Neural cell (in vitro differentiated cells): ENCODE measurements at regions not wholly inside any gene's neighbourhood (a gene's known extent, or its start where the extent isn't known, plus 50 kb on each side); places are given as distances from the start of the nearest gene placed in this dataset.

Experiments
- H2AFZ ChIP-seq: fragments of 200-600, 300-800 bp; sonication (generic), shearing (Covaris generic); 2 replicates; pipeline ENCODE4 v1.6.0; 2014; ENCODE audit warnings: low read depth, mild to moderate bottlenecking, antibody characterized with exemption, low read length, moderate library complexity
- H3F3A ChIP-seq: fragments of 200-600 bp; shearing (Covaris generic); 2 replicates; pipeline ENCODE4 v1.6.1; 2016; ENCODE audit warnings: mild to moderate bottlenecking, moderate library complexity, mixed read lengths, antibody characterized with exemption, low read length; ENCODE audit not compliant: insufficient read depth, poor library complexity, severe bottlenecking
- H3K27ac ChIP-seq: fragments of 200-600, 300-800 bp; sonication (generic), shearing (Covaris generic); 2 replicates; pipeline ENCODE4 v1.5.1; 2014; ENCODE audit warnings: mild to moderate bottlenecking, low read length, moderate library complexity
- H3K27me3 ChIP-seq: fragments of 300-800, 200-600 bp; sonication (generic), shearing (Covaris generic); 2 replicates; pipeline ENCODE4 v1.6.0; 2014; ENCODE audit warnings: mild to moderate bottlenecking, low read depth, low read length, moderate library complexity; ENCODE audit not compliant: insufficient read depth
- H3K36me3 ChIP-seq: fragments of 300-800, 200-600 bp; sonication (generic), shearing (Covaris generic); 2 replicates; pipeline ENCODE4 v1.5.1; 2014; ENCODE audit warnings: mild to moderate bottlenecking, antibody characterized with exemption, low read length, moderate library complexity; ENCODE audit not compliant: insufficient read depth
- H3K4me2 ChIP-seq: fragments of 300-800, 200-600 bp; sonication (generic), shearing (Covaris generic); 2 replicates; pipeline ENCODE4 v1.6.0; 2014; ENCODE audit warnings: mild to moderate bottlenecking, low read length
- H3K4me3 ChIP-seq: fragments of 300-800, 200-600 bp; sonication (generic), shearing (Covaris generic); 2 replicates; pipeline ENCODE4 v1.5.1; 2014; ENCODE audit warnings: mild to moderate bottlenecking, low read length, moderate library complexity
- H3K79me2 ChIP-seq: fragments of 200-600 bp; shearing (Covaris generic); replicated peaks from 2 replicates; pipeline ENCODE4 v1.6.0; 2014; ENCODE audit warnings: mild to moderate bottlenecking, low read length, moderate library complexity; ENCODE audit not compliant: insufficient read depth
- H3K9ac ChIP-seq: fragments of 300-800, 200-600 bp; sonication (generic), shearing (Covaris generic); 2 replicates; pipeline ENCODE4 v1.6.1; 2016; ENCODE audit warnings: mild to moderate bottlenecking, low read length, mixed read lengths
- H3K9me2 ChIP-seq: fragments of 200-600 bp; shearing (Covaris generic); 2 replicates; pipeline ENCODE4 v1.6.1; 2016; ENCODE audit warnings: mild to moderate bottlenecking, low read length, mixed read lengths; ENCODE audit not compliant: insufficient read depth
- H3K9me3 ChIP-seq: fragments of 200-600, 300-800 bp; sonication (generic), shearing (Covaris generic); 2 replicates; pipeline ENCODE4 v1.6.1; 2016; ENCODE audit warnings: mild to moderate bottlenecking, mixed run types, low read length, moderate library complexity, mixed read lengths
- H4K20me1 ChIP-seq: fragments of 200-600 bp; shearing (Covaris generic); 2 replicates; pipeline ENCODE4 v1.6.1; 2016; ENCODE audit warnings: mild to moderate bottlenecking, mixed run types; ENCODE audit not compliant: insufficient read depth
- EP300 ChIP-seq: fragments of 450-650 bp; conservative IDR thresholded peaks from 2 replicates; pipeline ENCODE4 v1.6.1; 2014; ENCODE audit warnings: antibody characterized with exemption, mild to moderate bottlenecking, moderate library complexity; ENCODE audit not compliant: poor library complexity, severe bottlenecking
- EZH2 ChIP-seq: fragments of 200-600, 300-800 bp; shearing (Covaris generic), sonication (generic); IDR thresholded peaks from 2 replicates; pipeline ENCODE4 v1.6.1; 2014; ENCODE audit warnings: antibody characterized with exemption, low read length, borderline replicate concordance, mild to moderate bottlenecking; ENCODE audit not compliant: insufficient read depth, poor library complexity, severe bottlenecking
- MXI1 ChIP-seq: fragments of 450-650 bp; conservative IDR thresholded peaks from 2 replicates; pipeline ENCODE4 v1.6.1; 2014; ENCODE audit warnings: antibody characterized with exemption, mild to moderate bottlenecking; ENCODE audit not compliant: poor library complexity, severe bottlenecking
- POLR2AphosphoS5 ChIP-seq: IDR thresholded peaks from 2 replicates; pipeline ENCODE4 v1.6.1; 2012
- RAD21 ChIP-seq: fragments of 450-650 bp; conservative IDR thresholded peaks from 2 replicates; pipeline ENCODE4 v1.6.1; 2014; ENCODE audit warnings: antibody characterized with exemption, mild to moderate bottlenecking, moderate library complexity
- SMC3 ChIP-seq: fragments of 450-650 bp; conservative IDR thresholded peaks from 2 replicates; pipeline ENCODE4 v1.6.1; 2014; ENCODE audit warnings: antibody characterized with exemption, mild to moderate bottlenecking, moderate library complexity; ENCODE audit not compliant: poor library complexity
- TAF1 ChIP-seq: IDR thresholded peaks from 2 replicates; pipeline ENCODE4 v1.6.1; 2012; ENCODE audit warnings: low read depth
- TF ChIP-seq, protein P1 (sequence below): fragments of 450-650 bp; IDR thresholded peaks from 2 replicates; pipeline ENCODE4 v1.5.1; 2014; ENCODE audit warnings: antibody characterized with exemption, mild to moderate bottlenecking, moderate library complexity; ENCODE audit not compliant: poor library complexity, severe bottlenecking
- TF ChIP-seq, protein P2 (sequence below): IDR thresholded peaks from 2 replicates; pipeline ENCODE4 v1.6.1; 2012; ENCODE audit warnings: borderline replicate concordance

DNA sequence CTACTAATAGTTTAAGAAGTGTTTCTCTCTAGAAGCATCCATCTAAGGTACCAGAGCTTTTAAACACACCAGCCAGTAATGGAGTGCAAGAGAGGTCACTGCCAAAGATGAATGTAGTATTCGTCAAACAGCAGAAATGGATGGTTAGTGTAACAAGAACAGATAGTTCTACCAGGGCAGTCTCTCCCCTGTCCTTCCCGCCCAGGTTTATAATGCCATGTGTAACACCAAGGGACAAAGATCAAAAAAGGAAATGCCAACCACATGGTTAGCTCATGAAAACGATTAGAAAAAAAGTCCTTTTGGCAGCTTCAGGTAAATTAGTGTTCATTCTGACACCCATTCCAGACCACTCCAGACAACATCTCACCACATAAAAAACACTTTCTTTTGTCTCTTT is 100.9 kb downstream of the RPS29 start:
- no peak overlapping the region for H3K27ac ChIP-seq
- no peak for TF ChIP-seq EP300
- TF ChIP-seq EZH2: no peak
- TF ChIP-seq, protein P1, sequence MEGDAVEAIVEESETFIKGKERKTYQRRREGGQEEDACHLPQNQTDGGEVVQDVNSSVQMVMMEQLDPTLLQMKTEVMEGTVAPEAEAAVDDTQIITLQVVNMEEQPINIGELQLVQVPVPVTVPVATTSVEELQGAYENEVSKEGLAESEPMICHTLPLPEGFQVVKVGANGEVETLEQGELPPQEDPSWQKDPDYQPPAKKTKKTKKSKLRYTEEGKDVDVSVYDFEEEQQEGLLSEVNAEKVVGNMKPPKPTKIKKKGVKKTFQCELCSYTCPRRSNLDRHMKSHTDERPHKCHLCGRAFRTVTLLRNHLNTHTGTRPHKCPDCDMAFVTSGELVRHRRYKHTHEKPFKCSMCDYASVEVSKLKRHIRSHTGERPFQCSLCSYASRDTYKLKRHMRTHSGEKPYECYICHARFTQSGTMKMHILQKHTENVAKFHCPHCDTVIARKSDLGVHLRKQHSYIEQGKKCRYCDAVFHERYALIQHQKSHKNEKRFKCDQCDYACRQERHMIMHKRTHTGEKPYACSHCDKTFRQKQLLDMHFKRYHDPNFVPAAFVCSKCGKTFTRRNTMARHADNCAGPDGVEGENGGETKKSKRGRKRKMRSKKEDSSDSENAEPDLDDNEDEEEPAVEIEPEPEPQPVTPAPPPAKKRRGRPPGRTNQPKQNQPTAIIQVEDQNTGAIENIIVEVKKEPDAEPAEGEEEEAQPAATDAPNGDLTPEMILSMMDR: no peak
- no peak for TF ChIP-seq POLR2AphosphoS5
- no peak for TF ChIP-seq MXI1
- TF ChIP-seq SMC3: no peak
- TF ChIP-seq, protein P2, sequence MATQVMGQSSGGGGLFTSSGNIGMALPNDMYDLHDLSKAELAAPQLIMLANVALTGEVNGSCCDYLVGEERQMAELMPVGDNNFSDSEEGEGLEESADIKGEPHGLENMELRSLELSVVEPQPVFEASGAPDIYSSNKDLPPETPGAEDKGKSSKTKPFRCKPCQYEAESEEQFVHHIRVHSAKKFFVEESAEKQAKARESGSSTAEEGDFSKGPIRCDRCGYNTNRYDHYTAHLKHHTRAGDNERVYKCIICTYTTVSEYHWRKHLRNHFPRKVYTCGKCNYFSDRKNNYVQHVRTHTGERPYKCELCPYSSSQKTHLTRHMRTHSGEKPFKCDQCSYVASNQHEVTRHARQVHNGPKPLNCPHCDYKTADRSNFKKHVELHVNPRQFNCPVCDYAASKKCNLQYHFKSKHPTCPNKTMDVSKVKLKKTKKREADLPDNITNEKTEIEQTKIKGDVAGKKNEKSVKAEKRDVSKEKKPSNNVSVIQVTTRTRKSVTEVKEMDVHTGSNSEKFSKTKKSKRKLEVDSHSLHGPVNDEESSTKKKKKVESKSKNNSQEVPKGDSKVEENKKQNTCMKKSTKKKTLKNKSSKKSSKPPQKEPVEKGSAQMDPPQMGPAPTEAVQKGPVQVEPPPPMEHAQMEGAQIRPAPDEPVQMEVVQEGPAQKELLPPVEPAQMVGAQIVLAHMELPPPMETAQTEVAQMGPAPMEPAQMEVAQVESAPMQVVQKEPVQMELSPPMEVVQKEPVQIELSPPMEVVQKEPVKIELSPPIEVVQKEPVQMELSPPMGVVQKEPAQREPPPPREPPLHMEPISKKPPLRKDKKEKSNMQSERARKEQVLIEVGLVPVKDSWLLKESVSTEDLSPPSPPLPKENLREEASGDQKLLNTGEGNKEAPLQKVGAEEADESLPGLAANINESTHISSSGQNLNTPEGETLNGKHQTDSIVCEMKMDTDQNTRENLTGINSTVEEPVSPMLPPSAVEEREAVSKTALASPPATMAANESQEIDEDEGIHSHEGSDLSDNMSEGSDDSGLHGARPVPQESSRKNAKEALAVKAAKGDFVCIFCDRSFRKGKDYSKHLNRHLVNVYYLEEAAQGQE: no peak
- no peak for TF ChIP-seq TAF1
- no peak for TF ChIP-seq RAD21
- H3K9me3 ChIP-seq: no peaks in the 10 kb centered on the region
- H3K79me2 ChIP-seq: no peaks in the 10 kb centered on the region
- H3K4me2 ChIP-seq: no peak overlapping the region
- no peak overlapping the region for H3K9ac ChIP-seq
- no peak overlapping the region for H3K4me3 ChIP-seq
- no peaks in the 10 kb centered on the region for H3K27me3 ChIP-seq
- no peaks in the 10 kb centered on the region for H3K9me2 ChIP-seq
- H4K20me1 ChIP-seq: no peaks in the 10 kb centered on the region
- H2AFZ ChIP-seq: no peak overlapping the region
- no peaks in the 10 kb centered on the region for H3F3A ChIP-seq
- no peaks in the 10 kb centered on the region for H3K36me3 ChIP-seq

DNA sequence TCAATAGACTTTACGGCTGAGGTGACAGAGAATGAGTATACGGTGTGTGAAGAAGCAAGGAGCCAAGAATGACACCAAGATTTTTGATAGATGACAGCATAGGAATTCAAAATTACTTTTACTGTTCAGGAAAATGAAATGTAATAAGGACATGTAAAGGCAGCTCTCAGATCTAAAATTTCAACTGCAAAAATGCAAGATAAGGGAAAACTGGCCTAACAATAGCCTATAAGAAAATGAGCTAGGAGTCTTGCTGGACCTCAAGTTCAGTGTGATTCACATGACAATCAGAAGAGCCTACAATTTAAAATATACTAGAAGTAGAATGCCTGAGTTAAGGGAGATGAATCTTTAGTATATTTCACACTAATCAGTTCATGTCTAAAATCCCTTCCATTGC is 102.0 kb downstream of the RPS29 start:
- H3F3A ChIP-seq: no peaks in the 10 kb centered on the region
- H3K79me2 ChIP-seq: no peaks in the 10 kb centered on the region
- H3K27me3 ChIP-seq: no peaks in the 10 kb centered on the region
- H4K20me1 ChIP-seq: no peaks in the 10 kb centered on the region
- no peak overlapping the region for H3K27ac ChIP-seq
- H3K9ac ChIP-seq: no peak overlapping the region
- no peaks in the 10 kb centered on the region for H3K9me2 ChIP-seq
- no peaks in the 10 kb centered on the region for H3K36me3 ChIP-seq
- no peak overlapping the region for H3K4me3 ChIP-seq
- TF ChIP-seq EP300 (no peak), RAD21 (no peak), POLR2AphosphoS5 (no peak), SMC3 (no peak), EZH2 (no peak), MXI1 (no peak)
- TF ChIP-seq, protein P2: no peak
- H3K9me3 ChIP-seq: no peaks in the 10 kb centered on the region
- no peak overlapping the region for H2AFZ ChIP-seq
- H3K4me2 ChIP-seq: no peak overlapping the region
